Pulmonary artery endothelial cell (primary cell): ENCODE measurements at regions not wholly inside any gene's neighbourhood (a gene's known extent, or its start where the extent isn't known, plus 50 kb on each side); places are given as distances from the start of the nearest gene placed in this dataset.

Experiments
- DNase-seq: peaks from one replicate; pipeline ENCODE4 v3.0.0-alpha.2; 2011; ENCODE audit warnings: low read depth, low spot score

GRCh38 chr16:82248677-82249076, 78.7 kb upstream of the MPHOSPH6 start:
- no peak for DNase-seq

GRCh38 chr16:82248012-82248656, 78.1 kb upstream of the MPHOSPH6 start:
- DNase-seq: no peak

GRCh38 chr16:82242201-82242600, 72.2 kb upstream of the MPHOSPH6 start:
- DNase-seq: no peak

- DNase-seq: no peak
Measured at GRCh38 chr16:82241469-82242052, 71.5 kb upstream of the MPHOSPH6 start.

GRCh38 chr16:82240111-82240510, 70.1 kb upstream of the MPHOSPH6 start:
- no peak for DNase-seq

- no peak for DNase-seq
Measured at GRCh38 chr16:82236875-82237274, 66.9 kb upstream of the MPHOSPH6 start.

- no peak for DNase-seq
Measured at GRCh38 chr16:82236415-82236814, 66.4 kb upstream of the MPHOSPH6 start.

GRCh38 chr16:82232806-82233205, 62.8 kb upstream of the MPHOSPH6 start:
- DNase-seq: no peak

- DNase-seq: no peak
Measured at GRCh38 chr16:82231008-82231787, 61.2 kb upstream of the MPHOSPH6 start.

- DNase-seq: peak; percentile 40
Measured at GRCh38 chr16:82229800-82230619, 60.0 kb upstream of the MPHOSPH6 start.

GRCh38 chr16:82226327-82226726, 56.3 kb upstream of the MPHOSPH6 start:
- DNase-seq: no peak

- no peak for DNase-seq
Measured at GRCh38 chr16:82224821-82225220, 54.8 kb upstream of the MPHOSPH6 start.

GRCh38 chr16:82220541-82220940, 50.5 kb upstream of the MPHOSPH6 start:
- DNase-seq: no peak
